Spleen (tissue), 11 donors: ENCODE measurements at regions not wholly inside any gene's neighbourhood (a gene's known extent, or its start where the extent isn't known, plus 50 kb on each side); places are given as distances from the start of the nearest gene placed in this dataset.

Experiments used
- DNase-seq: peaks from one replicate; pipeline ENCODE4 v3.0.0-alpha.2; 2020
- H3K27ac ChIP-seq, 8 donors: fragments of 200-600 bp; sonication (generic) in 7 of 8; 1 replicate in 4 of 8; 2 replicates in 4 of 8; pipeline versions ENCODE4 v1.5.0 to v1.8.0; 2016 to 2021; ENCODE audit warnings: inconsistent platforms in 4 of 8, mild to moderate bottlenecking in 4 of 8, moderate library complexity in 1 of 8
- H3K27me3 ChIP-seq, 7 donors: fragments of 200-600 bp; sonication (generic) in 6 of 7; replicated peaks in 1 of 7; 1 replicate in 4 of 7; 2 replicates in 3 of 7; pipeline versions ENCODE4 v1.5.0 to v1.8.0; 2016 to 2021; ENCODE audit warnings: inconsistent platforms in 3 of 7, mild to moderate bottlenecking in 1 of 7
- H3K36me3 ChIP-seq, 6 donors: fragments of 200-600 bp; sonication (generic) in 5 of 6; 1 replicate in 4 of 6; 2 replicates in 2 of 6; pipeline versions ENCODE4 v1.5.0 to v1.8.0; 2016 to 2021; ENCODE audit warnings: inconsistent platforms in 2 of 6
- H3K4me1 ChIP-seq, 6 donors: fragments of 200-600 bp; sonication (generic) in 5 of 6; 1 replicate in 3 of 6; 2 replicates in 3 of 6; pipeline versions ENCODE4 v1.5.0 to v1.8.0; 2016 to 2021; ENCODE audit warnings: inconsistent platforms in 3 of 6
- H3K4me3 ChIP-seq, 8 donors: fragments of 200-600 bp; sonication (generic) in 7 of 8; 1 replicate in 4 of 8; 2 replicates in 4 of 8; pipeline versions ENCODE4 v1.5.0 to v1.8.0; 2016 to 2021; ENCODE audit warnings: inconsistent platforms in 4 of 8, mild to moderate bottlenecking in 4 of 8, moderate library complexity in 2 of 8
- H3K9me3 ChIP-seq, 8 donors: fragments of 200-600 bp; sonication (generic) in 7 of 8; 1 replicate in 4 of 8; 2 replicates in 4 of 8; pipeline versions ENCODE4 v1.5.0 to v1.8.0; 2016 to 2021; ENCODE audit warnings: inconsistent platforms in 4 of 8
- CTCF ChIP-seq, 11 experiments: fragments of 200-600 bp in 7 of 11; fragments of 450-650 bp in 4 of 11; sonication (generic) in 4 of 11; IDR thresholded peaks in 8 of 11; conservative IDR thresholded peaks in 3 of 11; 1 replicate in 7 of 11; 2 replicates in 4 of 11; pipeline versions ENCODE4 v1.4.0 to v1.8.0; 2016 to 2021; ENCODE audit warnings: antibody characterized with exemption in 11 of 11, inconsistent platforms in 4 of 11, mild to moderate bottlenecking in 1 of 11
- POLR2A ChIP-seq, 3 donors: fragments of 450-650 bp; IDR thresholded peaks; one replicate each; pipeline ENCODE4 v1.5.1; 2017; ENCODE audit warnings: antibody characterized with exemption in 3 of 3, mild to moderate bottlenecking in 1 of 3
- POLR2AphosphoS5 ChIP-seq, 3 donors: sonication (generic); formaldehyde crosslinking; IDR thresholded peaks; one replicate each; pipeline ENCODE4 v1.5.1; 2017; ENCODE audit warnings: antibody characterized with exemption in 3 of 3
- WGBS, 5 donors: extraction: QIAGEN DNeasy Blood & Tissue Kit in 3 of 5; methylation state at CpG; one replicate each; pipeline versions ENCODE4 v1.1.5 to v1.1.7; 2013 to 2018; 5-methylcytosine and 5-hydroxymethylcytosine counted together
- intact Hi-C: fragments of 100-400 bp; cut with DNase I; formaldehyde crosslinking; loops from one replicate; pipeline ENCODE4 v1.15.0; 2023; ENCODE audit warnings: low total_unique reads
- donor health status: healthy with polysubstance abuse.
- donor health status: DM: no; HTN: no; CAD: no; lungs with moderate emphysema.
- donor health status: DM: no; HTN: no; CAD: no.
- donor health status: Bipolar disorder and iron deficiency.
- donor health status: healthy.
- donor health status: DM: no; HTN: no; CAD: no.
- donor health status: DM: yes; HTN: yes; CAD: no.

DNA sequence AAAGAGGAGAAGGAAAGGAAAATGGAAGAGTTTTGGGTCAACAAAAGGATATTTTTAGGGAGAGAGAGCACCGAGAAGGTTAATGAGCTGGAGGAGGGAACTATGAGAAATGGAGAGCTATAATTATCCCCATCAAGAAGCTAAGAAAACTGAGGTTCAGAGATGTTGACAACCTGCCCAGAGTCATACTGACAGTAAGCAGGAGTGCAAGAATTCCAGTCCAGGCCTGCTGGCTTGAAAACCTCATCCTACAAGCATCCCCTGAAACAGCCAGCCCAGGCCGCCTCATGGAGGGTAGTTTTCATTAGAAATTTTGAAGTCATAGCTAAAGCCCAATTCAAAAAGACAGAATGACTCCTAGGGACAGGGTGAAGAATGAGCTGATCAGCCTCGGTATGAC, 172.1 kb upstream of the LRFN2 start:
- DNase-seq = no peak
- Histone ChIP-seq H3K27me3 (peaks cover 0 to 49% (median 9%) of the 10 kb centered on the region in 7 donors), H3K4me3 (no peak overlapping the region), H3K36me3 (no peaks in the 10 kb centered on the region), H3K9me3 (no peaks in the 10 kb centered on the region), H3K27ac (no peak overlapping the region), H3K4me1 (peaks cover 0 to 15% (median 0%) of the 10 kb centered on the region in 6 donors)
- intact Hi-C loops = no loop called here
- no peak for TF ChIP-seq POLR2A (IDR thresholded peaks at IDR 0.05)
- no peak for TF ChIP-seq POLR2AphosphoS5 (IDR thresholded peaks at IDR 0.05)
- TF ChIP-seq CTCF (IDR thresholded peaks at IDR 0.05 in 8 of 11, conservative IDR thresholded peaks at IDR 0.05 in 3 of 11) = no peak
- WGBS, 5 donors = 74 to 85% (median 81%) methylated on average over 3 of the region's 3 CpGs

DNA sequence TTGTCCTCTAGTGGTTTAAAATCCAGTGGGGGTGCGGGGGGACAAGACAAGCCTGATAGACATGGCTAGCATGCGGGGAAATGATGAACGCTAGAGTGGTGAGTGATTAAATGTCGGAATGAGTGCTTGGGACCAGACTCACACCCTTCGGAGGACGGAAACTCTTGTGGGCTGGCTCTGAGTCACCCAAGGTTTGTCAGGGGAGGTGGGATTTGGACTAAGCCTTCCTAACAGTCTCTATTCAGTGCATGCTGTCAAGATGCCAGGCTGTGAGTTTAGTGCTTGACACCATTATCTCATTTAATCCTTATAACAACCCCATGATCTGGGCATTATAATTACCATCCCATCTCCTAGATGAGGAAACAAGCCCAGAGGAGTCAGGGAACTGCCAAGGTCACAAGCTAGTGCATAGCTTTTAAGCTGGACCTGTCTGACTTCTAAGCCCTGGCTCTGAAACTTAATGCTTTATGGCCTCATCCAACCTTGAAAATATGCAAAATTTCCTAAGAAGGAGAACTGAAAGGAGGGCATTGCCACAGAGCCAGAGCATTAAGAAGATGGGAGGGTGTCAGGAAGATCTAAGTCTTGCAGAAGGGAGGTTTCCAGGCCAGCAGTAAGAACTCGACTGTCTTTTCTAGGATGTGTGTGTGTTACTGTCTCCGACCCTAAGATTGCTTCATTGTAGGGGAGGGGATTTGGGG, 168.7 kb upstream of the LRFN2 start:
- no peak overlapping the region for H3K4me3 ChIP-seq
- peaks cover 0 to 15% (median 0%) of the 10 kb centered on the region in 6 donors for H3K4me1 ChIP-seq
- peaks cover 0 to 70% (median 10%) of the 10 kb centered on the region in 7 donors for H3K27me3 ChIP-seq
- WGBS, 5 donors = 72 to 77% (median 73%) methylated on average over 8 of the region's 8 CpGs
- intact Hi-C loops = no loop called here
- no peak for TF ChIP-seq POLR2AphosphoS5 (IDR thresholded peaks at IDR 0.05)
- no peak for TF ChIP-seq POLR2A (IDR thresholded peaks at IDR 0.05)
- TF ChIP-seq CTCF (IDR thresholded peaks at IDR 0.05 in 8 of 11, conservative IDR thresholded peaks at IDR 0.05 in 3 of 11) = no peak
- no peak overlapping the region for H3K27ac ChIP-seq
- H3K36me3 ChIP-seq = no peaks in the 10 kb centered on the region
- no peak for DNase-seq
- H3K9me3 ChIP-seq = no peaks in the 10 kb centered on the region

DNA sequence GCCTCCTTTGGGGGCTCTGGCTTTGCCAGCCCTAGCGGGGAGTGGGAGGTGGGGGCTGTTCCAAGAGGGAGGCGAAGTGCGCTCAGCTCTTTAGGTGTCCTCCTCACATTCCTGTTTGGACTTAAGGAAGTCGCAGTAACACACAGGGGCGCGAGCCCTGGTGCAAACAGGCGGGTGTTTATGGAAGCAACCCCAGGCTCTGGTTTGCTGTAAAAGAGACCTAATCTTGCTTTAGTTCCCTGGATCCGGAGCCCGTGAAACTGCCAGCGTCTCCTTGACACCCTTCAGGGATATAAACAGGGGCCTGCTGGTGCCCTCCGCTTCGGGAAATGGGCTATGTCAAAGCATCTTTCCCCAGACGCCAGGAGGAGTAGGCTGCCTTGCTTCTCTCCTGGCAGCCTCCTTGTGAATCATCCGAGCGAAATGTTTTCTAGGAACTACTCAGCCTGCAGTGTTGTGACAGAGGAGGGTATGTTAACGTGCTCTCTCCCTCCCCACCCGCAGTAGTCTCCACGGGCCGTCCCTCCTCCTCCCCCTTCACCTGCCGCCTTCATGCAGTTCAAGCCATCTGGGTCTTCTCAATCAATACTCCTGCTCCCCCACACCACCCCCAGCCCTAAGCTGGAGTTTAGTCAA, 168.0 kb upstream of the LRFN2 start:
- Histone ChIP-seq H3K4me3 (no peak overlapping the region), H3K36me3 (no peaks in the 10 kb centered on the region), H3K27me3 (peaks cover 0 to 73% (median 10%) of the 10 kb centered on the region in 7 donors), H3K27ac (no peak overlapping the region), H3K9me3 (no peaks in the 10 kb centered on the region), H3K4me1 (peaks cover 0 to 15% (median 0%) of the 10 kb centered on the region in 6 donors)
- intact Hi-C loops = no loop called here
- 11 to 28% (median 18%) methylated on average over 15 to 20 of the region's 20 CpGs for WGBS, 5 donors
- TF ChIP-seq POLR2A (IDR thresholded peaks at IDR 0.05) (no peak), POLR2AphosphoS5 (IDR thresholded peaks at IDR 0.05) (no peak), CTCF (IDR thresholded peaks at IDR 0.05 in 8 of 11, conservative IDR thresholded peaks at IDR 0.05 in 3 of 11) (no peak)
- no peak for DNase-seq

- no peak overlapping the region for H3K27ac ChIP-seq
- H3K4me3 ChIP-seq = no peak overlapping the region
- 23 to 34% (median 29%) methylated on average over 15 to 30 of the region's 30 CpGs for WGBS, 5 donors
- intact Hi-C loops = no loop called here
- peaks cover 0 to 73% (median 10%) of the 10 kb centered on the region in 7 donors for H3K27me3 ChIP-seq
- no peak for DNase-seq
- H3K9me3 ChIP-seq = no peaks in the 10 kb centered on the region
- H3K36me3 ChIP-seq = no peaks in the 10 kb centered on the region
- TF ChIP-seq POLR2AphosphoS5 (IDR thresholded peaks at IDR 0.05) = no peak
- TF ChIP-seq CTCF (IDR thresholded peaks at IDR 0.05 in 8 of 11, conservative IDR thresholded peaks at IDR 0.05 in 3 of 11) = no peak
- TF ChIP-seq POLR2A (IDR thresholded peaks at IDR 0.05) = no peak
- peaks cover 0 to 15% (median 0%) of the 10 kb centered on the region in 6 donors for H3K4me1 ChIP-seq
These were observed 167.4 kb upstream of the LRFN2 start for GRCh38 chr6:40754461-40755045.
